NT2/D1 (cell line): ENCODE measurements at regions not wholly inside any gene's neighbourhood (a gene's known extent, or its start where the extent isn't known, plus 50 kb on each side); places are given as distances from the start of the nearest gene placed in this dataset.

ENCODE experiments used
- SUZ12 ChIP-seq: IDR thresholded peaks from 2 replicates; pipeline ENCODE4 v1.6.1; 2011; ENCODE audit not compliant: insufficient read length, insufficient read depth; ENCODE audit errors: extremely low read depth
- YY1 ChIP-seq: IDR thresholded peaks from 2 replicates; pipeline ENCODE4 v1.6.1; 2011; ENCODE audit not compliant: insufficient read length, insufficient read depth
- ZNF274 ChIP-seq: IDR thresholded peaks from 2 replicates; pipeline ENCODE4 v1.6.1; 2011; ENCODE audit warnings: mild to moderate bottlenecking, low read depth, low read length

GRCh38 chr4:136928957-136929411, 603.3 kb downstream of the PCDH18 start:
- TF ChIP-seq YY1 (no peak), ZNF274 (no peak), SUZ12 (no peak)
